PC-3 (cell line): ENCODE measurements at regions not wholly inside any gene's neighbourhood (a gene's known extent, or its start where the extent isn't known, plus 50 kb on each side); places are given as distances from the start of the nearest gene placed in this dataset.

Source experiments
- CTCF ChIP-seq: fragments of 300-600 bp; sonication (generic); conservative IDR thresholded peaks from 2 replicates; pipeline ENCODE4 v1.5.1; 2017; ENCODE audit warnings: antibody characterized with exemption, low read depth, mild to moderate bottlenecking, low read length
- EZH2 ChIP-seq: fragments of 300-600 bp; sonication (generic); IDR thresholded peaks from one replicate; pipeline ENCODE4 v1.6.1; 2017; ENCODE audit warnings: antibody characterized with exemption, mild to moderate bottlenecking, low read length; ENCODE audit not compliant: unreplicated experiment

GRCh38 chrX:140440876-140441275, 64.0 kb downstream of the SOX3 start:
- TF ChIP-seq CTCF (no peak), EZH2 (no peak)
